Vagina (tissue), 2 donors: ENCODE measurements at regions not wholly inside any gene's neighbourhood (a gene's known extent, or its start where the extent isn't known, plus 50 kb on each side); places are given as distances from the start of the nearest gene placed in this dataset.

Experiments used
- POLR2A ChIP-seq, 2 donors: fragments of 450-650 bp; IDR thresholded peaks; one replicate each; pipeline ENCODE4 v1.6.1; 2017; ENCODE audit warnings: antibody characterized with exemption in 2 of 2, mild to moderate bottlenecking in 2 of 2, moderate library complexity in 2 of 2
- POLR2AphosphoS5 ChIP-seq, 2 donors: sonication (generic); formaldehyde crosslinking; IDR thresholded peaks; one replicate each; pipeline ENCODE4 v1.9.0; 2017; ENCODE audit warnings: antibody characterized with exemption in 2 of 2, mild to moderate bottlenecking in 2 of 2, low read depth in 1 of 2; ENCODE audit not compliant: insufficient read depth in 1 of 2

DNA sequence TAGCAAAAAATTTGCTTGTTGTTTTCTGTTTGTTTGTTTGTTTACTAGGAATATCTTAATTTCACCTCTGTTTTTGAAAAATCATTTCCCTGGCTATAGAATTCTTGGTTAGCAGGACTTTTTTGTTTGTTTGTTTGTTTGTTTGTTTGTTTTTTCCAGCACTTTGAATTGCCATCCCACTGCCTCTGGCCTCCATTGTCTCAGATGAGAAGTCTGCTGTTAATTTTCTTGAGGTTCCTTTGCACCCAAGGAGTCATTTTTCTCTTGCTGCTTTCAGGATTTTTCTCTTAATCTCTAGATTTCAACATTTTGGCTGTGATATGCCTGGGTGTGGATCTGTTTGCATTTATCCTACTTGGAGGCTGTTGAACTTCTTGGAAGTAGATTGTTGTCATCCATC, 105.7 kb downstream of the FOXL3 start:
- TF ChIP-seq POLR2AphosphoS5 (IDR thresholded peaks at IDR 0.05; ENCODE audit: insufficient read depth in 1 of 2, low read depth in 1 of 2), result no peak
- TF ChIP-seq POLR2A (IDR thresholded peaks at IDR 0.05), result no peak
